Ishikawa (cell line): ENCODE measurements at regions not wholly inside any gene's neighbourhood (a gene's known extent, or its start where the extent isn't known, plus 50 kb on each side); places are given as distances from the start of the nearest gene placed in this dataset.

Experiments
- CEBPB ChIP-seq: IDR thresholded peaks from 2 replicates; pipeline ENCODE4 v1.6.1; 2012
- CREB1 ChIP-seq: IDR thresholded peaks from 2 replicates; pipeline ENCODE4 v1.6.1; 2012; ENCODE audit warnings: low read depth
- EGR1 ChIP-seq: IDR thresholded peaks from 2 replicates; pipeline ENCODE4 v1.6.1; 2012
- EP300 ChIP-seq: IDR thresholded peaks from 2 replicates; pipeline ENCODE4 v1.6.1; 2012; ENCODE audit warnings: borderline replicate concordance
- FOXM1 ChIP-seq: IDR thresholded peaks from 2 replicates; pipeline ENCODE4 v1.6.1; 2012; ENCODE audit warnings: low read depth, borderline replicate concordance
- MAX ChIP-seq: IDR thresholded peaks from 2 replicates; pipeline ENCODE4 v1.6.1; 2012
- NFIC ChIP-seq: IDR thresholded peaks from 2 replicates; pipeline ENCODE4 v1.6.1; 2012
- RAD21 ChIP-seq: IDR thresholded peaks from 2 replicates; pipeline ENCODE4 v1.6.1; 2012; ENCODE audit warnings: low read depth
- TAF1 ChIP-seq: IDR thresholded peaks from 2 replicates; pipeline ENCODE4 v1.6.1; 2012; ENCODE audit warnings: low read depth, mild to moderate bottlenecking
- TCF12 ChIP-seq: IDR thresholded peaks from 2 replicates; pipeline ENCODE4 v1.6.1; 2012; ENCODE audit warnings: low read depth
- TEAD4 ChIP-seq: IDR thresholded peaks from 2 replicates; pipeline ENCODE4 v1.6.1; 2012
- USF1 ChIP-seq: IDR thresholded peaks from 2 replicates; pipeline ENCODE4 v1.6.1; 2012
- YY1 ChIP-seq: IDR thresholded peaks from 2 replicates; pipeline ENCODE4 v1.6.1; 2012; ENCODE audit warnings: low read depth
- ZBTB7A ChIP-seq: IDR thresholded peaks from 2 replicates; pipeline ENCODE4 v1.6.1; 2012; ENCODE audit warnings: low read depth
- TF ChIP-seq, protein P1 (sequence below): IDR thresholded peaks from 2 replicates; pipeline ENCODE4 v1.6.1; 2012; ENCODE audit warnings: low read depth, mild to moderate bottlenecking

DNA sequence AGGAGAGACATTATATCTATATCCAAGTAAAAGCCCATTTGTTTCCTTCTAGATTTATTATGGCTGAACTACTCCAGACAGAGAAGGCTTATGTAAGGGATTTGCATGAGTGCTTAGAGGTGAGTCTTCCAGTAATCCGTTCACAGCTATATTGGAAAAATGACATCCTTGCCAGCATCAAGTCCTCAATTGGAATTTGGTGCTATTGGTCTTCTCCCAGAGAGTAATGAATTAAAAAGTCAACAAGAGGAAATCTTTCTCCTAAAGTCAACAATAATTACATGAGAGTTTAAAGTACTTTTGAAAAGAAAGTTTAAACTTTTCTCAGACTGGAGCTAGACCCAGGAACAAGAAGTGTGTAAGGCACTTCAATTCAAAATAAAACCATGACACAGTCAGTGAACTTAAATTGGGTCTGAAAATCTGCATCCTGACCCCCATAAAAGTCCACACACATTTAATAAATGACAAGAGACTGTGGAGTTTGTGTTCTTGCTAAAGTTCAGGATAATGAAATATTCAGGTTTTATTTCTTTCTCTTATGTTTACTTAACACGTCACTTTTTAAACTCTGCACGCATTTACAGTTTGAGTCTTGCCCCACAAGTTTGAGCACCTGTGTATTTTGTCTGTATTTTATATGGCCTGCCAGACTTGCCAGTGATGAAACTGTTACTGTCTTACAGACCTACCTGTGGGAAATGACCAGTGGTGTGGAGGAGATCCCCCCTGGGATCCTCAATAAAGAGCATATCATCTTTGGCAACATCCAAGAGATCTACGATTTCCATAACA, 268.2 kb upstream of the UMPS start:
- TF ChIP-seq CREB1: no peak
- TF ChIP-seq MAX: no peak
- no peak for TF ChIP-seq ZBTB7A
- no peak for TF ChIP-seq EGR1
- no peak for TF ChIP-seq TCF12
- no peak for TF ChIP-seq CEBPB
- no peak for TF ChIP-seq FOXM1
- TF ChIP-seq TEAD4: no peak
- TF ChIP-seq TAF1: no peak
- no peak for TF ChIP-seq NFIC
- TF ChIP-seq, protein P1, sequence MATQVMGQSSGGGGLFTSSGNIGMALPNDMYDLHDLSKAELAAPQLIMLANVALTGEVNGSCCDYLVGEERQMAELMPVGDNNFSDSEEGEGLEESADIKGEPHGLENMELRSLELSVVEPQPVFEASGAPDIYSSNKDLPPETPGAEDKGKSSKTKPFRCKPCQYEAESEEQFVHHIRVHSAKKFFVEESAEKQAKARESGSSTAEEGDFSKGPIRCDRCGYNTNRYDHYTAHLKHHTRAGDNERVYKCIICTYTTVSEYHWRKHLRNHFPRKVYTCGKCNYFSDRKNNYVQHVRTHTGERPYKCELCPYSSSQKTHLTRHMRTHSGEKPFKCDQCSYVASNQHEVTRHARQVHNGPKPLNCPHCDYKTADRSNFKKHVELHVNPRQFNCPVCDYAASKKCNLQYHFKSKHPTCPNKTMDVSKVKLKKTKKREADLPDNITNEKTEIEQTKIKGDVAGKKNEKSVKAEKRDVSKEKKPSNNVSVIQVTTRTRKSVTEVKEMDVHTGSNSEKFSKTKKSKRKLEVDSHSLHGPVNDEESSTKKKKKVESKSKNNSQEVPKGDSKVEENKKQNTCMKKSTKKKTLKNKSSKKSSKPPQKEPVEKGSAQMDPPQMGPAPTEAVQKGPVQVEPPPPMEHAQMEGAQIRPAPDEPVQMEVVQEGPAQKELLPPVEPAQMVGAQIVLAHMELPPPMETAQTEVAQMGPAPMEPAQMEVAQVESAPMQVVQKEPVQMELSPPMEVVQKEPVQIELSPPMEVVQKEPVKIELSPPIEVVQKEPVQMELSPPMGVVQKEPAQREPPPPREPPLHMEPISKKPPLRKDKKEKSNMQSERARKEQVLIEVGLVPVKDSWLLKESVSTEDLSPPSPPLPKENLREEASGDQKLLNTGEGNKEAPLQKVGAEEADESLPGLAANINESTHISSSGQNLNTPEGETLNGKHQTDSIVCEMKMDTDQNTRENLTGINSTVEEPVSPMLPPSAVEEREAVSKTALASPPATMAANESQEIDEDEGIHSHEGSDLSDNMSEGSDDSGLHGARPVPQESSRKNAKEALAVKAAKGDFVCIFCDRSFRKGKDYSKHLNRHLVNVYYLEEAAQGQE: no peak

DNA sequence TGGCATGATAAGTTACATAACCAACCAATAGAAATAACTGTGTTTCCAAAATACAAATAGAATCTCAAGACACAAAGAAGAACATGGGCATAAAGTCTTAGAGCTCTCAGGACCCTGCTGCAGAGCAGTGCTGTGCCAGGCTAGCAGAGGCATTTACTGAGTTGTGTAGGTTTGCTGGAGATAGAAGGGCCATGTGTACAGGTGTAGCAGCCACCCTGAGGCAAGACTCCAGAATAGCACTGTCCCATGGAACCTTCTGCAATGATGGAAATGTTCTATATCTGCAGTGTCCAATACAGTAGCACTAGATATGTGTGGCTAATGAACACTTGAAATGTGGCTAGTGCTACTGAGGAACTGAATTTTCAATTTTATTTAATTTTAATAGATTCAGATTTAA, 267.0 kb upstream of the UMPS start:
- TF ChIP-seq FOXM1 (no peak), EGR1 (no peak)

- no peak for TF ChIP-seq YY1
- TF ChIP-seq RAD21: peak; percentile 99
These were observed 262.0 kb upstream of the UMPS start for GRCh38 chr3:124467980-124468902.

DNA sequence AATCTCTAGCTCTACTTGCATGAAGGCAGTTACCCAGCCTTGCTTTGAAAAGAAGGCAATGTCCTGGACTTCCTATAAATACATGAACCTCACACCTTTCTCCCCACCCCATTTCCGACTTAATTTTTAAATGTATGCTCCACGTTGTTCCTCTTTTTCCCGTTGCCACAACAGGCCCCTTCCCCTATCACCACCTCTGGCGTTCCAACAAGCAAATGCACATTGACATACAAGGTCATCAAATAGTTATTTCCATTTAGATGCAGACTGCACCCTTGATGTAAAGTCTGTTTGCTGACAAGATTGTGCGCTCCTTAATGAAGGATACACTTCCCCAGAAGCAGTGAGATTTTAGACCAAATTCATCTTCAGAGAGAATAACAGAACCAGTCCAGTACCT, 260.7 kb upstream of the UMPS start:
- TF ChIP-seq TAF1 (no peak), MAX (no peak), YY1 (no peak), USF1 (no peak), RAD21 (no peak), CEBPB (no peak), FOXM1 (no peak), NFIC (no peak), CREB1 (no peak), EGR1 (no peak)

GRCh38 chr3:124478830-124479229, 251.4 kb upstream of the UMPS start:
- no peak for TF ChIP-seq FOXM1

- TF ChIP-seq USF1 (no peak), FOXM1 (no peak), TAF1 (no peak), YY1 (no peak), CREB1 (no peak), EP300 (no peak), NFIC (no peak), MAX (no peak), RAD21 (no peak), CEBPB (no peak), EGR1 (no peak), ZBTB7A (no peak), TEAD4 (no peak), TCF12 (no peak)
These were observed 246.3 kb upstream of the UMPS start for GRCh38 chr3:124483915-124484470.

DNA sequence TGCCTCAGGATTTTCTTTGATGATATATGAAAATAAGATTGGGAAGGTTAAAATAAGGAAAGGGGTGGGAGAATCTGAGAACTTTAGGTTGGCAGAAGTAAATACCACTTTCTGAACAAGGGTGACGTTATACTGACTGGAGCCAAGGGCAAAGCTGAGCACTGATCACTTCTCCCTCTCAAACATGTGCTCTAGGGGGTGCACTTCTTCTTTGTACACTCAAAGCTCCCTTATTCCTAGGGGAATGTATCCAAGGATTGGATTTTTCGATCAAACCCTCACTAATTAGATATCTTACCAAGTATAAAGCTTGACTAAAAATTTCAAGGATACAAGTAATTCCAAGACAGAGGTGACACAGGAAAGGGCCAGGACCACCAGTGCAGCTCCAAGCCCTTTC, 243.9 kb upstream of the UMPS start:
- peak; percentile 33; the same call in 1 of the 2 replicates for TF ChIP-seq RAD21
- TF ChIP-seq EP300: no peak

DNA sequence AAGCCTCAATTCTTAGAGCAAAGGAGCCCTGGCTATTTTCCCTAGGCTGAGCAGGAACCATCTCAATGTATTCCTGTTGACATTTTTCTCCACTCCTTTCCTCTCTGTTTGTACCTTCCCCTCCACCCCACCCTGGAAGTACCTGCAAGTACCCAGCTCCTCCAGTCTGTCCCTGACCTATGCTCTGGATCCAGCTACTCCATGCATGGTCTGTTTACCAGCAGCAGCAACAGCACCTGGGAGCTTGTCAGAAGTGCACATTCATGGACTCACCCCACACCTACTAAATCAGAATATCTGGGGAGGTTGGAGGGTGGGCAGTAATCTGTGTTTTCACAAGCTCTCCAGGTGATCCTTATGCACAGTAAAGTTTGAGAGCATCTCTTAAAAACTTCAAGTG, 240.7 kb upstream of the UMPS start:
- no peak for TF ChIP-seq TAF1
- no peak for TF ChIP-seq YY1
- no peak for TF ChIP-seq TCF12
- no peak for TF ChIP-seq RAD21
- no peak for TF ChIP-seq EP300
- TF ChIP-seq NFIC: no peak
- no peak for TF ChIP-seq CEBPB
- TF ChIP-seq CREB1: no peak
- no peak for TF ChIP-seq ZBTB7A
- no peak for TF ChIP-seq EGR1
- no peak for TF ChIP-seq USF1
- TF ChIP-seq, protein P1: no peak
- TF ChIP-seq MAX: no peak
- no peak for TF ChIP-seq FOXM1
- TF ChIP-seq TEAD4: no peak
